GM12891 (cell line): ENCODE measurements at regions not wholly inside any gene's neighbourhood (a gene's known extent, or its start where the extent isn't known, plus 50 kb on each side); places are given as distances from the start of the nearest gene placed in this dataset.

Experiments used
- POLR2A ChIP-seq: IDR thresholded peaks from 2 replicates; pipeline ENCODE4 v1.6.1; 2011; ENCODE audit warnings: low read depth, low read length, control low read depth
- POLR2AphosphoS5 ChIP-seq: IDR thresholded peaks from 2 replicates; pipeline ENCODE4 v1.6.1; 2011; ENCODE audit warnings: low read depth, low read length, control low read depth
- SPI1 ChIP-seq: IDR thresholded peaks from 2 replicates; pipeline ENCODE4 v1.6.1; 2011; ENCODE audit warnings: low read depth, low read length, control low read depth
- TAF1 ChIP-seq: IDR thresholded peaks from 2 replicates; pipeline ENCODE4 v1.6.1; 2011; ENCODE audit warnings: low read depth, low read length, control low read depth

GRCh38 chr17:62191390-62192361 is 126.6 kb upstream of the MED13 start:
- TF ChIP-seq POLR2AphosphoS5 (no peak), POLR2A (no peak), TAF1 (no peak), SPI1 (no peak)
